ENCODE measurements at regions not wholly inside any gene's neighbourhood (a gene's known extent, or its start where the extent isn't known, plus 50 kb on each side); places are given as distances from the start of the nearest gene placed in this dataset.
"Not testable (repeated sequence)": the region's sequence is repeated elsewhere in the genome, so short reads cannot be mapped to it uniquely, and the experiment has no call there.

DNA sequence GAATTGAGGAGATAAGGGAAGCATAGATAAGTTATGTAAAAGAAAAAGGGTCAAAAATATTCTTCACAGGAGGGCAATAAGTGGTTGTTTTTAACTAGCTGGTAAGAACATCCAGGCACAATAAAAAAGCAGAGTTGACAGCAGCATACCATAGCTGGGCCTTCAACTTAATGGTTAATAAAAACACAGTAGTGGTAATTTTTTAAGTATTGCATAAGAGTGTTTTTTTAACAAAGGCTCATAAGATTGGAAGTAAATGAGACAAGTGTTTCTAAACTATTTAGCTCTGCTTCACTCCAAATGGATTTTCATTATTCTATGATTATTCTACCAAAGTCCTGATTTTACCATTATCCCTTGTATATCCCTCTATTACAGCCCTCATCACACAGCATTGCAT is 140.1 kb upstream of the TSPAN8 start:
- H3K36me3 ChIP-seq (ENCODE audit: control insufficient read depth, insufficient read depth, low read length, severe bottlenecking): no peaks in the 10 kb centered on the region
- no peak overlapping the region for H3K9ac ChIP-seq (ENCODE audit: low read length)
- H3K4me1 ChIP-seq (ENCODE audit: control insufficient read depth, insufficient read depth, low read length): peaks cover 7% of the 10 kb centered on the region
- no peak for DNase-seq (ENCODE audit: low read depth)
- H3K4me3 ChIP-seq (ENCODE audit: low read length): no peak overlapping the region
- no peaks in the 10 kb centered on the region for H3K27me3 ChIP-seq (replicated peaks; ENCODE audit: control insufficient read depth, insufficient read depth, low read length)
- H3K9me3 ChIP-seq (ENCODE audit: control insufficient read depth, low read length): no peaks in the 10 kb centered on the region

DNA sequence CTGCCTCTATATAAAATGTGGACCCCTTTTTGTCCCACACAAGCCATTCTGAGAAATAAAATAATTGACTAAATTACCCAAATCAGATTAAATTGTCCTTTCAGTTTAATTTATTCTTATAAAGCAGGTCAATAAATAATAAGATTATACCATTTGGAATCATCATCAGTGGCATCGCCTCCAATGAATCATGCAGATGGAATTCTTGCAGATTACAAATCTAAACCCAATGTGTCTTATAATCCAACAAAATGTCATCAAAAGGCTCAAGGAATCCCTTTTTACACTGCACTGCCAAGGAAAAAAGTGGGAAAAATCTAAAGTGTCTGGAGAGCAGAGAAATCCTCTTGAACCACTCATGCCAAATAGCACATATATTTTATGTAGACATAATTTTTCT is 138.2 kb upstream of the TSPAN8 start:
- Histone ChIP-seq H3K36me3 (ENCODE audit: control insufficient read depth, insufficient read depth, low read length, severe bottlenecking) (no peaks in the 10 kb centered on the region), H3K9me3 (ENCODE audit: control insufficient read depth, low read length) (peaks cover 7% of the 10 kb centered on the region), H3K4me3 (ENCODE audit: low read length) (no peak overlapping the region), H3K4me1 (ENCODE audit: control insufficient read depth, insufficient read depth, low read length) (peaks cover 7% of the 10 kb centered on the region), H3K9ac (ENCODE audit: low read length) (no peak overlapping the region), H3K27me3 (replicated peaks; ENCODE audit: control insufficient read depth, insufficient read depth, low read length) (no peaks in the 10 kb centered on the region)
- no peak for DNase-seq (ENCODE audit: low read depth)

GRCh38 chr12:71291746-71292145 is 133.9 kb upstream of the TSPAN8 start:
- Histone ChIP-seq H3K9me3 (ENCODE audit: control insufficient read depth, low read length) (peaks cover 7% of the 10 kb centered on the region), H3K4me3 (ENCODE audit: low read length) (no peak overlapping the region), H3K27me3 (replicated peaks; ENCODE audit: control insufficient read depth, insufficient read depth, low read length) (no peaks in the 10 kb centered on the region), H3K4me1 (ENCODE audit: control insufficient read depth, insufficient read depth, low read length) (no peaks in the 10 kb centered on the region), H3K36me3 (ENCODE audit: control insufficient read depth, insufficient read depth, low read length, severe bottlenecking) (no peaks in the 10 kb centered on the region), H3K9ac (ENCODE audit: low read length) (no peak overlapping the region)
- no peak for DNase-seq (ENCODE audit: low read depth)

GRCh38 chr12:71283883-71284282 is 126.1 kb upstream of the TSPAN8 start:
- no peak for DNase-seq (ENCODE audit: low read depth)
- no peak overlapping the region for H3K9ac ChIP-seq (ENCODE audit: low read length)
- no peak overlapping the region for H3K4me3 ChIP-seq (ENCODE audit: low read length)
- H3K9me3 ChIP-seq (ENCODE audit: control insufficient read depth, low read length): no peaks in the 10 kb centered on the region
- H3K36me3 ChIP-seq (ENCODE audit: control insufficient read depth, insufficient read depth, low read length, severe bottlenecking): no peaks in the 10 kb centered on the region
- H3K27me3 ChIP-seq (replicated peaks; ENCODE audit: control insufficient read depth, insufficient read depth, low read length): no peaks in the 10 kb centered on the region
- H3K4me1 ChIP-seq (ENCODE audit: control insufficient read depth, insufficient read depth, low read length): no peaks in the 10 kb centered on the region

GRCh38 chr12:71282925-71283324 is 125.1 kb upstream of the TSPAN8 start:
- no peaks in the 10 kb centered on the region for H3K36me3 ChIP-seq (ENCODE audit: control insufficient read depth, insufficient read depth, low read length, severe bottlenecking)
- DNase-seq (ENCODE audit: low read depth): no peak
- no peak overlapping the region for H3K4me3 ChIP-seq (ENCODE audit: low read length)
- no peak overlapping the region for H3K9ac ChIP-seq (ENCODE audit: low read length)
- no peaks in the 10 kb centered on the region for H3K27me3 ChIP-seq (replicated peaks; ENCODE audit: control insufficient read depth, insufficient read depth, low read length)
- H3K9me3 ChIP-seq (ENCODE audit: control insufficient read depth, low read length): no peaks in the 10 kb centered on the region
- H3K4me1 ChIP-seq (ENCODE audit: control insufficient read depth, insufficient read depth, low read length): no peaks in the 10 kb centered on the region

DNA sequence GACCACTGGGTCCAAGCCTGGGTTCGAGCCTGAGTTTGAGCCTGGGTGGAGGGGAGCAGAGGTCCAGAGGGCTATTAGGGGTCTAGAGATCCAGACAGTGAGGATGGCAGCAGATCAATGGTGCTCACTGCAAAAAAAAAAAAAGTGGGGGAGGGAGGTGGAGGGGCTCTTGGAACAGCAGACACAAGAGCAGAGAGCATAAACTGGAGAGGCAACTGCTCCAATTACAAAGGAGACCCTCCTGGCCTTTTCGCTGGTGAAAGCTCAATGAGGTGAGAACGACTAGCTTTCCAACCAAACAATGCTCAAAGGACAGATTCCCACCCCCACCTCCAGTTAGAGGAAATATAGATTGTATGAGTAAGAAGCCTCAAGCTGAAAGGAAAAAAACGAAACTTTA is 124.2 kb upstream of the TSPAN8 start:
- H3K9me3 ChIP-seq (ENCODE audit: control insufficient read depth, low read length): no peaks in the 10 kb centered on the region
- no peak for DNase-seq (ENCODE audit: low read depth)

DNA sequence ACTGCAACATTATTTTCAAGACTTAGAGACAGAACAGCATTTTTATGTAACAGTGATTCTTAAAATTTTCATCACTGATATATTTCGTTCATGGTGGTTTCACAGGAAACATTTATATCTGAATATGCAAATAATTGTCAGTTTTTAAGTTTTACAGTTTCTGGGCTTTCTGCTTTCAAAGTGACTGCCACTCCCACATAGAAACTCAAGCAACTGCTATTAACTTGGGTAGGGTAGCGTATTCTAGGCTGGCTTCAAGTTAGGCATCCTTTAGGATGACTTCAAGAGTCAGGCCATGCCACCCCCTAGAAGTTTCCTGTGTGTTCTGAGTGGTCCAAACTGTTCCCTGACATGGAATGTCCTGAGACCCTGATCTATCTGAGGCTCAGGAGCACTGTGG is 123.6 kb upstream of the TSPAN8 start:
- Histone ChIP-seq H3K36me3 (ENCODE audit: control insufficient read depth, insufficient read depth, low read length, severe bottlenecking) (no peaks in the 10 kb centered on the region), H3K9ac (ENCODE audit: low read length) (no peak overlapping the region), H3K4me3 (ENCODE audit: low read length) (no peak overlapping the region), H3K27me3 (replicated peaks; ENCODE audit: control insufficient read depth, insufficient read depth, low read length) (no peaks in the 10 kb centered on the region), H3K4me1 (ENCODE audit: control insufficient read depth, insufficient read depth, low read length) (no peaks in the 10 kb centered on the region), H3K9me3 (ENCODE audit: control insufficient read depth, low read length) (no peaks in the 10 kb centered on the region)
- DNase-seq (ENCODE audit: low read depth): no peak

More for the DNA sequence above, 124.2 kb upstream of the TSPAN8 start:
- Histone ChIP-seq H3K27me3 (replicated peaks; ENCODE audit: control insufficient read depth, insufficient read depth, low read length) (no peaks in the 10 kb centered on the region), H3K4me3 (ENCODE audit: low read length) (no peak overlapping the region), H3K36me3 (ENCODE audit: control insufficient read depth, insufficient read depth, low read length, severe bottlenecking) (no peaks in the 10 kb centered on the region), H3K4me1 (ENCODE audit: control insufficient read depth, insufficient read depth, low read length) (no peaks in the 10 kb centered on the region), H3K9ac (ENCODE audit: low read length) (no peak overlapping the region)

- H3K9me3 ChIP-seq (ENCODE audit: control insufficient read depth, low read length): no peaks in the 10 kb centered on the region
- no peaks in the 10 kb centered on the region for H3K27me3 ChIP-seq (replicated peaks; ENCODE audit: control insufficient read depth, insufficient read depth, low read length)
- H3K4me1 ChIP-seq (ENCODE audit: control insufficient read depth, insufficient read depth, low read length): no peaks in the 10 kb centered on the region
- no peaks in the 10 kb centered on the region for H3K36me3 ChIP-seq (ENCODE audit: control insufficient read depth, insufficient read depth, low read length, severe bottlenecking)
- H3K4me3 ChIP-seq (ENCODE audit: low read length): no peak overlapping the region
- no peak overlapping the region for H3K9ac ChIP-seq (ENCODE audit: low read length)
- DNase-seq (ENCODE audit: low read depth): no peak
These were observed 120.1 kb upstream of the TSPAN8 start for GRCh38 chr12:71277866-71278265.

- Histone ChIP-seq H3K9ac (ENCODE audit: low read length) (no peak overlapping the region), H3K27me3 (replicated peaks; ENCODE audit: control insufficient read depth, insufficient read depth, low read length) (no peaks in the 10 kb centered on the region), H3K4me1 (ENCODE audit: control insufficient read depth, insufficient read depth, low read length) (no peaks in the 10 kb centered on the region), H3K36me3 (ENCODE audit: control insufficient read depth, insufficient read depth, low read length, severe bottlenecking) (no peaks in the 10 kb centered on the region), H3K4me3 (ENCODE audit: low read length) (no peak overlapping the region), H3K9me3 (ENCODE audit: control insufficient read depth, low read length) (no peaks in the 10 kb centered on the region)
- DNase-seq (ENCODE audit: low read depth): no peak
These were observed 118.7 kb upstream of the TSPAN8 start for GRCh38 chr12:71276541-71276940.

DNA sequence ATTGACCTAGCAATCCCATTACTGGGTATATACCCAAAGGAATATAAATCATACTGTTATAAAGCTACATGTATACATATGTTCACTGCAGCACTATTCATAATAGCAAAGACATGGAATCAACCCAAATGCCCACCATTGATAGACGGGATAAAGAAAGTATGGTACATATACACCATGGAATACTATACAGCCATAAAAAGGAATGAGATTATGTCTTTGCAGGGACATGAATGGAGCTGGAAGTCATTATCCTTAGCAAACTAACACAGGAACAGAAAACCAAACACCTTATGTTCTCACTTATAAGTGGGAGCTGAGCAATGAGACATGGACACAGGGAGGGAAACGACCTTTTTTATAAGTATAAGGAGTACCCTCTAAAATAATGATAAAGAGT is 113.0 kb upstream of the TSPAN8 start:
- not testable (repeated sequence) for H3K36me3 ChIP-seq (ENCODE audit: control insufficient read depth, insufficient read depth, low read length, severe bottlenecking); H3K4me3 ChIP-seq (ENCODE audit: low read length); H3K9ac ChIP-seq (ENCODE audit: low read length); H3K9me3 ChIP-seq (ENCODE audit: control insufficient read depth, low read length); H3K27me3 ChIP-seq (replicated peaks; ENCODE audit: control insufficient read depth, insufficient read depth, low read length); H3K4me1 ChIP-seq (ENCODE audit: control insufficient read depth, insufficient read depth, low read length); DNase-seq (ENCODE audit: low read depth)

DNA sequence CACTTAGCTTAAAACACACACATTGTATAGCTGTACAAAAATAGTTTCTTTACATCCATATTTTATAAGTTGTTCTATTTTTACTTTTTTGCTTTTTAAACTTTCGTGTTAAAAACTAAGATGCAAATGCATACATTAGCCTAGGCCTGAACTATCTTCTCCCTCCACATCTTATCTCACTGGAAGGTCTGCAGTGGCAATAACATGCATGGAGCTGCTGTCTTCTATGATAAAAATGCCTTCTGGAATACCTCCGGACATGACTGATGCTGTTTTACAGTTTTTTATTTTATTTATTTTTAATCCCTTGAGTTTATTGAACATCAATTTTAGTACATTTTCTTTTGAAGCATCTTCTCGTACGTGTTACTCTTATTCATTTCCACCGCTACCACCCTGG is 112.3 kb upstream of the TSPAN8 start:
- H3K4me1 ChIP-seq (ENCODE audit: control insufficient read depth, insufficient read depth, low read length): no peaks in the 10 kb centered on the region

DNA sequence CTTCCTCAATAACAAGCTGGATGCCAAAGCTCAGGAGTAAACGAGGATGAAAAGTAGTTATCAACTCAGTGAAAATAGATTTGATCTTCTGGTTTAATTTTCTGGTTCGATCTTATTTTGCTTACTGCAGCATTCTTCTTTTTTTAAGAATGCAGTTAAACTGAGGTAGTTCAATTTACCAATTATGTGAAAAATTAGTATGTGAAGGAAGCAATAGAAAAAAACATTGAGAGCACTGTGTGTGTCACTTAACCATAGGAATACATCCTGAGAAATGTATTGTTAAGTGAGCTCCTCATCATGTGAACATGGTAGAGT is 111.4 kb upstream of the TSPAN8 start:
- no peak for DNase-seq (ENCODE audit: low read depth)
- H3K27me3 ChIP-seq (replicated peaks; ENCODE audit: control insufficient read depth, insufficient read depth, low read length): no peaks in the 10 kb centered on the region
- no peak overlapping the region for H3K9ac ChIP-seq (ENCODE audit: low read length)

More for the DNA sequence above, 112.3 kb upstream of the TSPAN8 start:
- H3K36me3 ChIP-seq (ENCODE audit: control insufficient read depth, insufficient read depth, low read length, severe bottlenecking): no peaks in the 10 kb centered on the region
- no peaks in the 10 kb centered on the region for H3K9me3 ChIP-seq (ENCODE audit: control insufficient read depth, low read length)
- DNase-seq (ENCODE audit: low read depth): no peak
- H3K27me3 ChIP-seq (replicated peaks; ENCODE audit: control insufficient read depth, insufficient read depth, low read length): no peaks in the 10 kb centered on the region
- H3K4me3 ChIP-seq (ENCODE audit: low read length): no peak overlapping the region
- no peak overlapping the region for H3K9ac ChIP-seq (ENCODE audit: low read length)

More for the DNA sequence above, 111.4 kb upstream of the TSPAN8 start:
- Histone ChIP-seq H3K9me3 (ENCODE audit: control insufficient read depth, low read length) (no peaks in the 10 kb centered on the region), H3K4me1 (ENCODE audit: control insufficient read depth, insufficient read depth, low read length) (no peaks in the 10 kb centered on the region), H3K4me3 (ENCODE audit: low read length) (no peak overlapping the region), H3K36me3 (ENCODE audit: control insufficient read depth, insufficient read depth, low read length, severe bottlenecking) (no peaks in the 10 kb centered on the region)

Data from adipocyte (in vitro differentiated cells).